Astrocyte (in vitro differentiated cells and primary cell): ENCODE measurements at regions not wholly inside any gene's neighbourhood (a gene's known extent, or its start where the extent isn't known, plus 50 kb on each side); places are given as distances from the start of the nearest gene placed in this dataset.

Experiments
- DNase-seq: peaks from one replicate; pipeline ENCODE4 v3.0.0-alpha.2; 2010; ENCODE audit warnings: low read depth
- FAIRE-seq: peaks from 2 replicates; lab custom pipeline; 2011; peaks lifted over from hg19 to GRCh38; lab: Jason Lieb, UNC
- H2AFZ ChIP-seq: 2 replicates; pipeline ENCODE4 v1.6.0; 2012; ENCODE audit warnings: low read depth, low read length, inconsistent platforms
- H3K27ac ChIP-seq: 2 replicates; pipeline ENCODE4 v1.5.1; 2011; ENCODE audit warnings: low read depth, low read length, inconsistent platforms
- H3K27me3 ChIP-seq: 2 replicates; pipeline ENCODE4 v1.6.0; 2011; ENCODE audit warnings: low read length, inconsistent platforms; ENCODE audit not compliant: insufficient read depth
- H3K36me3 ChIP-seq: 2 replicates; pipeline ENCODE4 v1.5.1; 2011; ENCODE audit warnings: low read length, inconsistent platforms; ENCODE audit not compliant: insufficient read depth
- H3K4me1 ChIP-seq: 2 replicates; pipeline ENCODE4 v1.5.1; 2011; ENCODE audit warnings: low read length, inconsistent platforms; ENCODE audit not compliant: insufficient read depth
- H3K4me2 ChIP-seq: 2 replicates; pipeline ENCODE4 v1.6.0; 2012; ENCODE audit warnings: low read length, inconsistent platforms
- H3K4me3 ChIP-seq: 2 replicates; pipeline ENCODE4 v1.5.1; 2011; ENCODE audit warnings: low read depth, mild to moderate bottlenecking, low read length, inconsistent platforms; ENCODE audit not compliant: insufficient read depth
- H3K79me2 ChIP-seq: 2 replicates; pipeline ENCODE4 v1.6.0; 2012; ENCODE audit warnings: mild to moderate bottlenecking, low read length, inconsistent platforms; ENCODE audit not compliant: insufficient read depth
- H3K9ac ChIP-seq: 2 replicates; pipeline ENCODE4 v1.6.0; 2012; ENCODE audit warnings: mild to moderate bottlenecking, low read length, inconsistent platforms
- H3K9me3 ChIP-seq: 2 replicates; pipeline ENCODE4 v1.5.1; 2012; ENCODE audit warnings: low read depth, mild to moderate bottlenecking, low read length, inconsistent platforms; ENCODE audit not compliant: insufficient read depth
- H4K20me1 ChIP-seq: 2 replicates; pipeline ENCODE4 v1.6.0; 2012; ENCODE audit warnings: low read length, inconsistent platforms; ENCODE audit not compliant: insufficient read depth
- H3K27ac Mint-ChIP-seq: one replicate; pipeline ENCODE4 v1.8.0; 2021; ENCODE audit warnings: mild to moderate bottlenecking, mixed read lengths; ENCODE audit not compliant: unreplicated experiment
- H3K27me3 Mint-ChIP-seq: one replicate; pipeline ENCODE4 v1.8.0; 2021; ENCODE audit warnings: low read depth, mixed read lengths; ENCODE audit not compliant: unreplicated experiment
- H3K36me3 Mint-ChIP-seq: one replicate; pipeline ENCODE4 v1.8.0; 2021; ENCODE audit warnings: low read depth, mixed read lengths; ENCODE audit not compliant: unreplicated experiment
- H3K4me1 Mint-ChIP-seq: one replicate; pipeline ENCODE4 v1.8.0; 2021; ENCODE audit warnings: low read depth, mixed read lengths; ENCODE audit not compliant: unreplicated experiment
- H3K4me3 Mint-ChIP-seq: one replicate; pipeline ENCODE4 v1.8.0; 2021; ENCODE audit warnings: mild to moderate bottlenecking, moderate library complexity, mixed read lengths; ENCODE audit not compliant: unreplicated experiment
- H3K9me3 Mint-ChIP-seq: one replicate; pipeline ENCODE4 v1.8.0; 2021; ENCODE audit warnings: mild to moderate bottlenecking, mixed read lengths; ENCODE audit not compliant: unreplicated experiment
- CTCF ChIP-seq: IDR thresholded peaks from 2 replicates; pipeline ENCODE4 v1.5.1; 2011; ENCODE audit warnings: low read depth, mild to moderate bottlenecking, inconsistent platforms, low read length, moderate library complexity; ENCODE audit not compliant: insufficient read depth
- EZH2 ChIP-seq: IDR thresholded peaks from 2 replicates; pipeline ENCODE4 v1.6.1; 2012; ENCODE audit warnings: mild to moderate bottlenecking, low read length, inconsistent platforms; ENCODE audit not compliant: insufficient read depth

- TF ChIP-seq EZH2 = no peak
- no peak for TF ChIP-seq CTCF
- no peaks in the 10 kb centered on the region for H3K27me3 ChIP-seq
- Mint-ChIP-seq H3K27ac (no peak overlapping the region), H3K27me3 (no peaks in the 10 kb centered on the region), H3K4me1 (no peaks in the 10 kb centered on the region), H3K4me3 (no peak overlapping the region), H3K9me3 (no peaks in the 10 kb centered on the region), H3K36me3 (no peaks in the 10 kb centered on the region)
- H3K9me3 ChIP-seq = peaks cover 3% of the 10 kb centered on the region
- no peaks in the 10 kb centered on the region for H4K20me1 ChIP-seq
- H3K4me2 ChIP-seq = no peak overlapping the region
- no peaks in the 10 kb centered on the region for H3K36me3 ChIP-seq
- DNase-seq (no peak), FAIRE-seq (no peak)
- no peak overlapping the region for H3K9ac ChIP-seq
- H3K79me2 ChIP-seq = no peaks in the 10 kb centered on the region
- no peak overlapping the region for H3K27ac ChIP-seq
- H3K4me3 ChIP-seq = no peak overlapping the region
- no peak overlapping the region for H2AFZ ChIP-seq
- H3K4me1 ChIP-seq = no peaks in the 10 kb centered on the region
These were observed 116.3 kb upstream of the FKBP1C start for GRCh38 chr6:63094947-63095346.

- Mint-ChIP-seq H3K27me3 (no peaks in the 10 kb centered on the region), H3K4me1 (no peaks in the 10 kb centered on the region), H3K4me3 (no peak overlapping the region), H3K9me3 (no peaks in the 10 kb centered on the region), H3K36me3 (no peaks in the 10 kb centered on the region), H3K27ac (no peak overlapping the region)
- no peaks in the 10 kb centered on the region for H3K4me1 ChIP-seq
- no peaks in the 10 kb centered on the region for H3K79me2 ChIP-seq
- TF ChIP-seq EZH2 = no peak
- no peak for TF ChIP-seq CTCF
- no peaks in the 10 kb centered on the region for H4K20me1 ChIP-seq
- H3K36me3 ChIP-seq = no peaks in the 10 kb centered on the region
- H3K27me3 ChIP-seq = no peaks in the 10 kb centered on the region
- peaks cover 3% of the 10 kb centered on the region for H3K9me3 ChIP-seq
- no peak overlapping the region for H3K27ac ChIP-seq
- FAIRE-seq (no peak), DNase-seq (no peak)
- H3K4me3 ChIP-seq = no peak overlapping the region
- H3K4me2 ChIP-seq = no peak overlapping the region
- no peak overlapping the region for H2AFZ ChIP-seq
- H3K9ac ChIP-seq = no peak overlapping the region
These were observed 114.0 kb upstream of the FKBP1C start for GRCh38 chr6:63097222-63097621.

DNA sequence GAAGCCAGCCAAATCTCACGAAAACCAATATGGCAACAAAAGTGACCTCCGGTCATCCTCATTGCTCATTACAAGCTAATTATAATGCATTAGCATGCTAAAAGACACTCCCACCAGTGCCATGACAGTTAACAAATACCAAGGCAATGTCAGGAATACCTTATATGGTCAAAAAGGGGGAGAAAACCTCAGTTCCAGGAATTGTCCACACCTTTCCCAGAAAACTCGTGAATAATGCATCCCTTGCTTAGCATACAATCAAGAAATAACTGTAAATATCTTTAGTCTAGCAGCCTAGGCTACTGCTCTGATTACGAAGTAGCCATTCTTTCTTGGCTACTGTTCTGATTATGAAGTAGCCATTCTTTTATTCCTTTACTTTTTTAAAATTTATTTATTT, 112.5 kb upstream of the FKBP1C start:
- Mint-ChIP-seq H3K4me3 (no peak overlapping the region), H3K36me3 (no peaks in the 10 kb centered on the region), H3K27me3 (no peaks in the 10 kb centered on the region), H3K9me3 (no peaks in the 10 kb centered on the region), H3K27ac (no peak overlapping the region), H3K4me1 (no peaks in the 10 kb centered on the region)
- FAIRE-seq (no peak), DNase-seq (no peak)
- no peak overlapping the region for H3K27ac ChIP-seq
- H3K4me2 ChIP-seq = no peak overlapping the region
- H3K36me3 ChIP-seq = no peaks in the 10 kb centered on the region
- no peaks in the 10 kb centered on the region for H3K79me2 ChIP-seq
- H2AFZ ChIP-seq = no peak overlapping the region
- TF ChIP-seq EZH2 (no peak), CTCF (no peak)
- no peaks in the 10 kb centered on the region for H3K27me3 ChIP-seq
- H3K4me3 ChIP-seq = no peak overlapping the region
- H3K9ac ChIP-seq = no peak overlapping the region
- peaks cover 3% of the 10 kb centered on the region for H3K9me3 ChIP-seq
- no peaks in the 10 kb centered on the region for H3K4me1 ChIP-seq
- no peaks in the 10 kb centered on the region for H4K20me1 ChIP-seq
